Stomach (tissue), 4 donors: ENCODE measurements at regions not wholly inside any gene's neighbourhood (a gene's known extent, or its start where the extent isn't known, plus 50 kb on each side); places are given as distances from the start of the nearest gene placed in this dataset.

ENCODE experiments used
- CTCF ChIP-seq, 7 experiments: fragments of 450-650 bp in 4 of 7; fragments of 200-600 bp in 3 of 7; sonication (generic) in 3 of 7; IDR thresholded peaks; one replicate each; pipeline ENCODE4 v1.5.1; 2016 to 2019; ENCODE audit warnings: antibody characterized with exemption in 7 of 7, control low read depth in 2 of 7, mild to moderate bottlenecking in 1 of 7
- POLR2AphosphoS5 ChIP-seq, 3 donors: sonication (generic); formaldehyde crosslinking; IDR thresholded peaks; one replicate each; pipeline ENCODE4 v1.6.1; 2016; ENCODE audit warnings: antibody characterized with exemption in 3 of 3

GRCh38 chr1:175824079-175824478, 80.7 kb upstream of the TNR start:
- TF ChIP-seq POLR2AphosphoS5 (IDR thresholded peaks at IDR 0.05) (no peak), CTCF (IDR thresholded peaks at IDR 0.05) (no peak)
